PC-3 (cell line): ENCODE measurements at regions not wholly inside any gene's neighbourhood (a gene's known extent, or its start where the extent isn't known, plus 50 kb on each side); places are given as distances from the start of the nearest gene placed in this dataset.

ENCODE experiments used
- ATAC-seq: fragments of 200-7000 bp; cut with Tn5 transposase; 2 replicates; pipeline ENCODE4 v1.9.1; 2020; ENCODE audit warnings: mild to moderate bottlenecking, moderate library complexity
- BruUV-seq: library from RNA; stranded (reverse); fragments of 400-500 nt; replicated peaks from 2 replicates; lab custom pipeline; 2021; lab: Mats Ljungman, UMichigan
- CTCF ChIA-PET: fragments of 300-600 bp; sonication (Branson Sonifier 250); formaldehyde crosslinking; loops from one replicate; lab custom pipeline; 2022; ENCODE audit warnings: antibody characterized with exemption; lab: Charles Lee
- POLR2A ChIA-PET: fragments of 300-600 bp; sonication (Branson Sonifier 250); formaldehyde crosslinking; loops from one replicate; lab custom pipeline; 2022; ENCODE audit warnings: antibody characterized with exemption; ENCODE audit not compliant: unreplicated experiment; lab: Charles Lee
- DNase-seq: peaks from one replicate; pipeline ENCODE4 v3.0.0-alpha.2; 2015
- H2AFZ ChIP-seq: fragments of 300-600 bp; sonication (generic); 2 replicates; pipeline ENCODE4 v1.6.0; 2016; ENCODE audit warnings: antibody characterized with exemption, low read length
- H3F3A ChIP-seq: fragments of 300-600 bp; sonication (generic); one replicate; pipeline ENCODE4 v1.6.0; 2017; ENCODE audit warnings: antibody characterized with exemption, low read length, control low read depth, mild to moderate bottlenecking; ENCODE audit not compliant: unreplicated experiment
- H3K27ac ChIP-seq: fragments of 300-600 bp; sonication (generic); 2 replicates; pipeline ENCODE4 v1.5.1; 2016; ENCODE audit warnings: mild to moderate bottlenecking, low read length
- H3K27me3 ChIP-seq: fragments of 300-600 bp; sonication (generic); 2 replicates; pipeline ENCODE4 v1.6.1; 2016; ENCODE audit warnings: low read length, mixed read lengths
- H3K36me3 ChIP-seq: fragments of 300-600 bp; sonication (generic); 2 replicates; pipeline ENCODE4 v1.6.1; 2016; ENCODE audit warnings: low read depth, mixed run types, low read length, mixed read lengths
- H3K4me1 ChIP-seq: fragments of 300-600 bp; sonication (generic); 2 replicates; pipeline ENCODE4 v1.5.1; 2016; ENCODE audit warnings: low read length; ENCODE audit not compliant: insufficient read depth
- H3K4me2 ChIP-seq: fragments of 300-600 bp; sonication (generic); 2 replicates; pipeline ENCODE4 v1.6.0; 2016; ENCODE audit warnings: low read length
- H3K4me3 ChIP-seq: fragments of 300-600 bp; sonication (generic); 2 replicates; pipeline ENCODE4 v1.5.1; 2016; ENCODE audit warnings: mild to moderate bottlenecking, low read length, mixed read lengths
- H3K79me2 ChIP-seq: fragments of 300-600 bp; sonication (generic); 2 replicates; pipeline ENCODE4 v1.6.1; 2017; ENCODE audit warnings: low read length, mixed read lengths
- H3K9ac ChIP-seq: fragments of 300-600 bp; sonication (generic); 2 replicates; pipeline ENCODE4 v1.6.0; 2016; ENCODE audit warnings: mild to moderate bottlenecking, low read length
- H3K9me2 ChIP-seq: fragments of 300-600 bp; sonication (generic); replicated peaks from 2 replicates; pipeline ENCODE4 v1.6.1; 2016; ENCODE audit warnings: mixed run types, low read length, mixed read lengths
- H3K9me3 ChIP-seq: fragments of 300-600 bp; sonication (generic); 2 replicates; pipeline ENCODE4 v1.6.1; 2016; ENCODE audit warnings: low read length, mixed read lengths
- H4K20me1 ChIP-seq: fragments of 300-600 bp; sonication (generic); 2 replicates; pipeline ENCODE4 v1.6.1; 2016; ENCODE audit warnings: low read length, mixed read lengths
- EZH2 ChIP-seq: fragments of 300-600 bp; sonication (generic); IDR thresholded peaks from one replicate; pipeline ENCODE4 v1.6.1; 2017; ENCODE audit warnings: antibody characterized with exemption, mild to moderate bottlenecking, low read length; ENCODE audit not compliant: unreplicated experiment
- EZH2phosphoT487 ChIP-seq: fragments of 300-600 bp; sonication (generic); IDR thresholded peaks from 2 replicates; pipeline ENCODE4 v1.6.1; 2018; ENCODE audit warnings: mild to moderate bottlenecking, antibody characterized with exemption, low read length, borderline replicate concordance
- intact Hi-C: fragments of 100-400 bp; cut with micrococcal nuclease; formaldehyde crosslinking; loops from 2 replicates; pipeline ENCODE4 v1.9.0; 2023
- TF ChIP-seq, protein P1 (sequence below): fragments of 300-600 bp; sonication (generic); conservative IDR thresholded peaks from 2 replicates; pipeline ENCODE4 v1.5.1; 2017; ENCODE audit warnings: antibody characterized with exemption, low read depth, mild to moderate bottlenecking, low read length

GRCh38 chr14:51447411-51447810 lies 204.3 kb upstream of the FRMD6 start:
- ATAC-seq, result no peak
- no peak for DNase-seq
- CTCF ChIA-PET, result no interaction called here
- no TSS peak for BruUV-seq
- H3F3A ChIP-seq, result peaks cover 9% of the 10 kb centered on the region
- no peak for TF ChIP-seq EZH2phosphoT487
- TF ChIP-seq, protein P1, sequence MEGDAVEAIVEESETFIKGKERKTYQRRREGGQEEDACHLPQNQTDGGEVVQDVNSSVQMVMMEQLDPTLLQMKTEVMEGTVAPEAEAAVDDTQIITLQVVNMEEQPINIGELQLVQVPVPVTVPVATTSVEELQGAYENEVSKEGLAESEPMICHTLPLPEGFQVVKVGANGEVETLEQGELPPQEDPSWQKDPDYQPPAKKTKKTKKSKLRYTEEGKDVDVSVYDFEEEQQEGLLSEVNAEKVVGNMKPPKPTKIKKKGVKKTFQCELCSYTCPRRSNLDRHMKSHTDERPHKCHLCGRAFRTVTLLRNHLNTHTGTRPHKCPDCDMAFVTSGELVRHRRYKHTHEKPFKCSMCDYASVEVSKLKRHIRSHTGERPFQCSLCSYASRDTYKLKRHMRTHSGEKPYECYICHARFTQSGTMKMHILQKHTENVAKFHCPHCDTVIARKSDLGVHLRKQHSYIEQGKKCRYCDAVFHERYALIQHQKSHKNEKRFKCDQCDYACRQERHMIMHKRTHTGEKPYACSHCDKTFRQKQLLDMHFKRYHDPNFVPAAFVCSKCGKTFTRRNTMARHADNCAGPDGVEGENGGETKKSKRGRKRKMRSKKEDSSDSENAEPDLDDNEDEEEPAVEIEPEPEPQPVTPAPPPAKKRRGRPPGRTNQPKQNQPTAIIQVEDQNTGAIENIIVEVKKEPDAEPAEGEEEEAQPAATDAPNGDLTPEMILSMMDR, result no peak
- TF ChIP-seq EZH2, result no peak
- H3K27ac ChIP-seq, result no peak overlapping the region
- no peaks in the 10 kb centered on the region for H3K9me2 ChIP-seq
- no peaks in the 10 kb centered on the region for H3K27me3 ChIP-seq
- no peaks in the 10 kb centered on the region for H3K79me2 ChIP-seq
- H3K4me2 ChIP-seq, result no peak overlapping the region
- H3K4me3 ChIP-seq, result no peak overlapping the region
- no peak overlapping the region for H3K9ac ChIP-seq
- no peaks in the 10 kb centered on the region for H3K36me3 ChIP-seq
- POLR2A ChIA-PET, result interaction anchor here (0.6 kb wide), 1 partner anchor 534 kb away, joined by 3 read pairs; no protein-coding TSS in a partner anchor
- intact Hi-C loops, result loop anchor here (10.0 kb wide), 1 partner anchor 327 kb away; no protein-coding TSS in a partner anchor
- no peak overlapping the region for H2AFZ ChIP-seq
- no peaks in the 10 kb centered on the region for H4K20me1 ChIP-seq
- peaks cover 34% of the 10 kb centered on the region for H3K4me1 ChIP-seq
- no peaks in the 10 kb centered on the region for H3K9me3 ChIP-seq

- ChIA-PET POLR2A (interaction anchor here (0.5 kb wide), 1 partner anchor 54 kb away, joined by 16 read pairs; no protein-coding TSS in a partner anchor), CTCF (no interaction called here)
- Histone ChIP-seq H3K4me3 (no peak overlapping the region), H3K27ac (0 out of 2 replicates have a peak overlapping the region, but pooled peaks have one; percentile 1), H4K20me1 (no peaks in the 10 kb centered on the region), H3K9me3 (no peaks in the 10 kb centered on the region), H3K9ac (no peak overlapping the region), H3F3A (no peaks in the 10 kb centered on the region), H3K4me2 (no peak overlapping the region), H3K4me1 (peaks cover 20% of the 10 kb centered on the region), H3K9me2 (no peaks in the 10 kb centered on the region), H3K36me3 (no peaks in the 10 kb centered on the region), H3K27me3 (no peaks in the 10 kb centered on the region), H3K79me2 (no peaks in the 10 kb centered on the region), H2AFZ (0 out of 2 replicates have a peak overlapping the region, but pooled peaks have one; percentile 4)
- ATAC-seq, result peak; percentile 63
- BruUV-seq, result no TSS peak
- no peak for DNase-seq
- intact Hi-C loops, result loop anchor here (10.0 kb wide), 1 partner anchor 326 kb away; no protein-coding TSS in a partner anchor
- TF ChIP-seq, protein P1, result no peak
- no peak for TF ChIP-seq EZH2
- no peak for TF ChIP-seq EZH2phosphoT487
Measured at GRCh38 chr14:51448831-51449670, 202.7 kb upstream of the FRMD6 start.
